Panc1 (cell line): ENCODE measurements at regions not wholly inside any gene's neighbourhood (a gene's known extent, or its start where the extent isn't known, plus 50 kb on each side); places are given as distances from the start of the nearest gene placed in this dataset.

Experiments
- ATAC-seq: fragments of 200-7000 bp; cut with Tn5 transposase; 2 replicates; pipeline ENCODE4 v1.9.1; 2020; ENCODE audit warnings: mild to moderate bottlenecking, moderate library complexity
- BruUV-seq: library from RNA; stranded (reverse); fragments of 400-500 nt; replicated peaks from 2 replicates; lab custom pipeline; 2021; lab: Mats Ljungman, UMichigan
- CTCF ChIA-PET: fragments of 300-600 bp; sonication (Branson Sonifier 250); formaldehyde crosslinking; loops from one replicate; lab custom pipeline; 2022; ENCODE audit warnings: antibody characterized with exemption; lab: Charles Lee
- POLR2A ChIA-PET: fragments of 300-600 bp; sonication (Branson Sonifier 250); formaldehyde crosslinking; loops from one replicate; lab custom pipeline; 2022; ENCODE audit warnings: antibody characterized with exemption; lab: Charles Lee
- DNase-seq: peaks from one replicate; pipeline ENCODE4 v3.0.0-alpha.2; 2010; ENCODE audit warnings: low read depth, low spot score
- H3K27ac ChIP-seq: 2 replicates; pipeline ENCODE4 v1.5.1; 2011; ENCODE audit warnings: mild to moderate bottlenecking, low read length, inconsistent platforms
- H3K27me3 ChIP-seq: fragments of 200-500 bp; sonication (Bioruptor generic); 2 replicates; pipeline ENCODE4 v1.6.0; 2014; ENCODE audit warnings: low read length, inconsistent platforms; ENCODE audit not compliant: control insufficient read depth, insufficient read depth
- H3K36me3 ChIP-seq: fragments of 200-500 bp; sonication (Bioruptor generic); 2 replicates; pipeline ENCODE4 v1.5.1; 2014; ENCODE audit warnings: inconsistent platforms, mild to moderate bottlenecking, low read length, moderate library complexity; ENCODE audit not compliant: control insufficient read depth, insufficient read depth
- H3K4me1 ChIP-seq: 2 replicates; pipeline ENCODE4 v1.5.1; 2011; ENCODE audit warnings: inconsistent platforms, mild to moderate bottlenecking, low read length, moderate library complexity; ENCODE audit not compliant: control insufficient read depth, insufficient read depth
- H3K4me3 ChIP-seq, 2 experiments: 2 replicates each; pipeline ENCODE4 v1.5.1; 2011 to 2012; ENCODE audit warnings: low read depth in 2 of 2, low read length in 2 of 2, mild to moderate bottlenecking in 2 of 2, inconsistent platforms in 1 of 2, moderate library complexity in 1 of 2
- H3K9me3 ChIP-seq: fragments of 200-500 bp; sonication (Bioruptor generic); 2 replicates; pipeline ENCODE4 v1.5.1; 2014; ENCODE audit warnings: low read depth, mild to moderate bottlenecking, inconsistent platforms, low read length, moderate library complexity; ENCODE audit not compliant: control insufficient read depth, insufficient read depth
- POLR2AphosphoS5 ChIP-seq: IDR thresholded peaks from 2 replicates; pipeline ENCODE4 v1.6.1; 2012; ENCODE audit warnings: mild to moderate bottlenecking, low read depth, low read length, moderate library complexity
- SIN3A ChIP-seq: IDR thresholded peaks from 2 replicates; pipeline ENCODE4 v1.6.1; 2012; ENCODE audit warnings: low read depth, mild to moderate bottlenecking, low read length, moderate library complexity, borderline replicate concordance; ENCODE audit not compliant: insufficient read depth
- TCF7L2 ChIP-seq: IDR thresholded peaks from 2 replicates; pipeline ENCODE4 v1.6.1; 2011; ENCODE audit warnings: mild to moderate bottlenecking, low read depth, low read length, inconsistent platforms
- in situ Hi-C: cut with HindIII; loops from 2 replicates; pipeline ENCODE4 v1.10.0; 2016; ENCODE audit warnings: low sequenced_read_pairs, low pct_unique_long_range_greater_than_20kb
- intact Hi-C: fragments of 100-400 bp; cut with micrococcal nuclease; formaldehyde crosslinking; loops from one replicate; pipeline ENCODE4 v1.10.0; 2022; ENCODE audit not compliant: unreplicated experiment
- TF ChIP-seq, protein P1 (sequence below): fragments of 450-650 bp; IDR thresholded peaks from 2 replicates; pipeline ENCODE4 v1.5.1; 2017; ENCODE audit warnings: mild to moderate bottlenecking
- TF ChIP-seq, protein P2 (sequence below), 2 experiments: IDR thresholded peaks; 2 replicates each; pipeline ENCODE4 v1.6.1; 2011 to 2012; ENCODE audit warnings: low read depth in 2 of 2, control low read depth in 1 of 2, low read length in 1 of 2, mild to moderate bottlenecking in 1 of 2, moderate library complexity in 1 of 2; ENCODE audit not compliant: insufficient read depth in 1 of 2

DNA sequence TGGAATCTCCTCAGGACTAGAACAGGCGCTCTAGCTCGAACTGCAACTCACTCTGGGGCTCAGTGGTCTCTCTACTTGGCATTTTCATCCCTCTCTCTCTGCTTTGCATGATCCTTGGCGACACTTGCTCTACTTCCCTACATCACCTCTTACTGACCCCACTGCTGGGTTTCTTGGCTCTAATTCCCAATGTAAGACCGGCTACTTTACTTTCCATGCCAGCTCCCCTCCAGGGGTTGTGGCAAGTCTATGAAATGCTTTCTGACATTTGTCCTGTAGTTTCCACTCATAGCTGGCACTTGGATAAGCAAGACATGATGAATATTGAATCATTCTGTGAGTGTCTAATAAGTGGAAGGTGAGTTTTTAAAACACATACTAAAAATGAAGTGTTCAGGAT is 292.3 kb downstream of the USP25 start:
- POLR2A ChIA-PET: no interaction called here
- H3K27ac ChIP-seq: no peak overlapping the region
- no TSS peak for BruUV-seq

DNA sequence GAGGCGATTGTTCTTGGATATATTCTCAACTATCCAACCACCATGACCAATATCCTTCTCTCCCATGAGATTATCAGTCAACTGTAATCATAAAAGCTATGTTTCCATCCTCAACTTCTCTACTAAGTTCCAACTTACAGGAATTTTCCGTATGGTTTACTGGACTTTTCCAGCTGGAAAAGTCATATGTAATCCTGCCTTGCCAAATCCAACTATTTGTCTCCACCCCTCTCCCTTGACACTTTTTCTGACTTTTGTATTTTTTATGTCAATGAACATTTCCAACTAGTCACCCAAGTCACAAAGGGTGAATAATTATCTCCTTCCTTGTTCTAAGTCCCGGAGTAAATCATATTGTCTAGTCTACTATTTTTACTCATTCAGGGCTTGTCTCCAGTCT is 293.1 kb downstream of the USP25 start:
- DNase-seq (no peak), ATAC-seq (no peak)
- in situ Hi-C loops (no loop called here), intact Hi-C loops (no loop called here)
- Histone ChIP-seq H3K27me3 (no peaks in the 10 kb centered on the region), H3K4me3 (no peak overlapping the region), H3K9me3 (no peaks in the 10 kb centered on the region), H3K36me3 (no peaks in the 10 kb centered on the region), H3K27ac (no peak overlapping the region), H3K4me1 (no peaks in the 10 kb centered on the region)
- ChIA-PET POLR2A (no interaction called here), CTCF (no interaction called here)
- BruUV-seq: no TSS peak
- TF ChIP-seq POLR2AphosphoS5 (no peak), TCF7L2 (no peak), SIN3A (no peak)
- TF ChIP-seq, protein P1, sequence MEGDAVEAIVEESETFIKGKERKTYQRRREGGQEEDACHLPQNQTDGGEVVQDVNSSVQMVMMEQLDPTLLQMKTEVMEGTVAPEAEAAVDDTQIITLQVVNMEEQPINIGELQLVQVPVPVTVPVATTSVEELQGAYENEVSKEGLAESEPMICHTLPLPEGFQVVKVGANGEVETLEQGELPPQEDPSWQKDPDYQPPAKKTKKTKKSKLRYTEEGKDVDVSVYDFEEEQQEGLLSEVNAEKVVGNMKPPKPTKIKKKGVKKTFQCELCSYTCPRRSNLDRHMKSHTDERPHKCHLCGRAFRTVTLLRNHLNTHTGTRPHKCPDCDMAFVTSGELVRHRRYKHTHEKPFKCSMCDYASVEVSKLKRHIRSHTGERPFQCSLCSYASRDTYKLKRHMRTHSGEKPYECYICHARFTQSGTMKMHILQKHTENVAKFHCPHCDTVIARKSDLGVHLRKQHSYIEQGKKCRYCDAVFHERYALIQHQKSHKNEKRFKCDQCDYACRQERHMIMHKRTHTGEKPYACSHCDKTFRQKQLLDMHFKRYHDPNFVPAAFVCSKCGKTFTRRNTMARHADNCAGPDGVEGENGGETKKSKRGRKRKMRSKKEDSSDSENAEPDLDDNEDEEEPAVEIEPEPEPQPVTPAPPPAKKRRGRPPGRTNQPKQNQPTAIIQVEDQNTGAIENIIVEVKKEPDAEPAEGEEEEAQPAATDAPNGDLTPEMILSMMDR: no peak
- TF ChIP-seq, protein P2, sequence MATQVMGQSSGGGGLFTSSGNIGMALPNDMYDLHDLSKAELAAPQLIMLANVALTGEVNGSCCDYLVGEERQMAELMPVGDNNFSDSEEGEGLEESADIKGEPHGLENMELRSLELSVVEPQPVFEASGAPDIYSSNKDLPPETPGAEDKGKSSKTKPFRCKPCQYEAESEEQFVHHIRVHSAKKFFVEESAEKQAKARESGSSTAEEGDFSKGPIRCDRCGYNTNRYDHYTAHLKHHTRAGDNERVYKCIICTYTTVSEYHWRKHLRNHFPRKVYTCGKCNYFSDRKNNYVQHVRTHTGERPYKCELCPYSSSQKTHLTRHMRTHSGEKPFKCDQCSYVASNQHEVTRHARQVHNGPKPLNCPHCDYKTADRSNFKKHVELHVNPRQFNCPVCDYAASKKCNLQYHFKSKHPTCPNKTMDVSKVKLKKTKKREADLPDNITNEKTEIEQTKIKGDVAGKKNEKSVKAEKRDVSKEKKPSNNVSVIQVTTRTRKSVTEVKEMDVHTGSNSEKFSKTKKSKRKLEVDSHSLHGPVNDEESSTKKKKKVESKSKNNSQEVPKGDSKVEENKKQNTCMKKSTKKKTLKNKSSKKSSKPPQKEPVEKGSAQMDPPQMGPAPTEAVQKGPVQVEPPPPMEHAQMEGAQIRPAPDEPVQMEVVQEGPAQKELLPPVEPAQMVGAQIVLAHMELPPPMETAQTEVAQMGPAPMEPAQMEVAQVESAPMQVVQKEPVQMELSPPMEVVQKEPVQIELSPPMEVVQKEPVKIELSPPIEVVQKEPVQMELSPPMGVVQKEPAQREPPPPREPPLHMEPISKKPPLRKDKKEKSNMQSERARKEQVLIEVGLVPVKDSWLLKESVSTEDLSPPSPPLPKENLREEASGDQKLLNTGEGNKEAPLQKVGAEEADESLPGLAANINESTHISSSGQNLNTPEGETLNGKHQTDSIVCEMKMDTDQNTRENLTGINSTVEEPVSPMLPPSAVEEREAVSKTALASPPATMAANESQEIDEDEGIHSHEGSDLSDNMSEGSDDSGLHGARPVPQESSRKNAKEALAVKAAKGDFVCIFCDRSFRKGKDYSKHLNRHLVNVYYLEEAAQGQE (IDR thresholded peaks at IDR 0.05; ENCODE audit: insufficient read depth in 1 of 2, low read depth in 2 of 2, low read length in 1 of 2): no peak

More for the DNA sequence above, 292.3 kb downstream of the USP25 start:
- Histone ChIP-seq H3K4me1 (no peaks in the 10 kb centered on the region), H3K27me3 (no peaks in the 10 kb centered on the region), H3K36me3 (no peaks in the 10 kb centered on the region), H3K4me3 (no peak overlapping the region), H3K9me3 (no peaks in the 10 kb centered on the region)
- ATAC-seq (no peak), DNase-seq (no peak)
- intact Hi-C loops: no loop called here
- CTCF ChIA-PET: no interaction called here
- TF ChIP-seq SIN3A: no peak
- TF ChIP-seq, protein P1: no peak
- no peak for TF ChIP-seq POLR2AphosphoS5
- TF ChIP-seq, protein P2 (IDR thresholded peaks at IDR 0.05; ENCODE audit: insufficient read depth in 1 of 2, low read depth in 2 of 2, low read length in 1 of 2): no peak
- no peak for TF ChIP-seq TCF7L2
- in situ Hi-C loops: no loop called here
